ENCODE measurements at regions not wholly inside any gene's neighbourhood (a gene's known extent, or its start where the extent isn't known, plus 50 kb on each side); places are given as distances from the start of the nearest gene placed in this dataset.

- no peaks in the 10 kb centered on the region for H3K9me3 Mint-ChIP-seq
- peaks cover 7% of the 10 kb centered on the region for H3K4me1 Mint-ChIP-seq
- TF ChIP-seq CTCF (conservative IDR thresholded peaks at IDR 0.05) = no peak
- no peaks in the 10 kb centered on the region for H3K27me3 Mint-ChIP-seq (ENCODE audit: low read depth)
- no peak overlapping the region for H3K4me3 Mint-ChIP-seq
- H3K36me3 Mint-ChIP-seq (ENCODE audit: low read depth) = no peaks in the 10 kb centered on the region
- no peak overlapping the region for H3K27ac Mint-ChIP-seq (ENCODE audit: unreplicated experiment)
- DNase-seq (ENCODE audit: low read depth, low spot score) = no peak
Observed at GRCh38 chr2:65498396-65498795, 66.0 kb upstream of the SPRED2 start.

- no peak for DNase-seq (ENCODE audit: low read depth, low spot score)
- Mint-ChIP-seq H3K9me3 (no peaks in the 10 kb centered on the region), H3K27ac (ENCODE audit: unreplicated experiment) (no peak overlapping the region), H3K4me3 (no peak overlapping the region), H3K4me1 (peaks cover 12% of the 10 kb centered on the region), H3K36me3 (ENCODE audit: low read depth) (no peaks in the 10 kb centered on the region), H3K27me3 (ENCODE audit: low read depth) (no peaks in the 10 kb centered on the region)
- no peak for TF ChIP-seq CTCF (conservative IDR thresholded peaks at IDR 0.05)
Observed at GRCh38 chr2:65495251-65495877, 63.0 kb upstream of the SPRED2 start.

GRCh38 chr2:65494078-65494477, 61.7 kb upstream of the SPRED2 start:
- no peak for TF ChIP-seq CTCF (conservative IDR thresholded peaks at IDR 0.05)
- DNase-seq (ENCODE audit: low read depth, low spot score) = no peak
- H3K4me1 Mint-ChIP-seq = peaks cover 18% of the 10 kb centered on the region
- no peaks in the 10 kb centered on the region for H3K36me3 Mint-ChIP-seq (ENCODE audit: low read depth)
- H3K27ac Mint-ChIP-seq (ENCODE audit: unreplicated experiment) = no peak overlapping the region
- H3K27me3 Mint-ChIP-seq (ENCODE audit: low read depth) = no peaks in the 10 kb centered on the region
- no peak overlapping the region for H3K4me3 Mint-ChIP-seq
- H3K9me3 Mint-ChIP-seq = no peaks in the 10 kb centered on the region

- Mint-ChIP-seq H3K36me3 (ENCODE audit: low read depth) (no peaks in the 10 kb centered on the region), H3K27ac (ENCODE audit: unreplicated experiment) (no peak overlapping the region), H3K4me1 (peaks cover 20% of the 10 kb centered on the region), H3K4me3 (no peak overlapping the region), H3K9me3 (peaks cover 3% of the 10 kb centered on the region), H3K27me3 (ENCODE audit: low read depth) (no peaks in the 10 kb centered on the region)
- TF ChIP-seq CTCF (conservative IDR thresholded peaks at IDR 0.05) = no peak
- DNase-seq (ENCODE audit: low read depth, low spot score) = no peak
Observed at GRCh38 chr2:65491381-65491905, 59.0 kb upstream of the SPRED2 start.

- peaks cover 20% of the 10 kb centered on the region for H3K4me1 Mint-ChIP-seq
- no peak overlapping the region for H3K4me3 Mint-ChIP-seq
- no peaks in the 10 kb centered on the region for H3K27me3 Mint-ChIP-seq (ENCODE audit: low read depth)
- no peak for TF ChIP-seq CTCF (conservative IDR thresholded peaks at IDR 0.05)
- no peaks in the 10 kb centered on the region for H3K36me3 Mint-ChIP-seq (ENCODE audit: low read depth)
- H3K27ac Mint-ChIP-seq (ENCODE audit: unreplicated experiment) = no peak overlapping the region
- no peak for DNase-seq (ENCODE audit: low read depth, low spot score)
- peaks cover 3% of the 10 kb centered on the region for H3K9me3 Mint-ChIP-seq
Observed at GRCh38 chr2:65490222-65490621, 57.8 kb upstream of the SPRED2 start.

Data from neural crest cell (in vitro differentiated cells).